HepG2 (cell line): ENCODE measurements at regions not wholly inside any gene's neighbourhood (a gene's known extent, or its start where the extent isn't known, plus 50 kb on each side); places are given as distances from the start of the nearest gene placed in this dataset.
A peak's percentile ranks its signal among the peaks of the same experiment; 100 is the strongest.

ENCODE experiments used
- ATF4 ChIP-seq, 2 experiments: fragments of 450-650 bp in 1 of 2; sonication (generic) in 1 of 2; formaldehyde crosslinking; IDR thresholded peaks; 2 replicates each; pipeline versions ENCODE4 v1.5.0 to v1.8.0; 2020 to 2022; ENCODE audit warnings: mild to moderate bottlenecking in 1 of 2, missing genetic modification reagents in 1 of 2
- EP300 ChIP-seq, 3 experiments: sonication (generic) in 1 of 3; formaldehyde crosslinking in 1 of 3; IDR thresholded peaks; 2 replicates each; pipeline versions ENCODE4 v1.5.1 to v1.6.1; 2011 to 2020; ENCODE audit warnings: low read depth in 2 of 3, low read length in 2 of 3, borderline replicate concordance in 1 of 3, improper control_type of control experiment in 1 of 3, mild to moderate bottlenecking in 1 of 3, missing genetic modification reagents in 1 of 3, moderate library complexity in 1 of 3
- MIXL1 ChIP-seq: IDR thresholded peaks from 2 replicates; pipeline ENCODE4 v1.6.1; 2016
- NFKBIZ ChIP-seq: IDR thresholded peaks from 2 replicates; pipeline ENCODE4 v1.6.1; 2018; ENCODE audit warnings: missing genetic modification reagents, missing compliant biosample characterization
- PAXIP1 ChIP-seq: sonication (generic); formaldehyde crosslinking; conservative IDR thresholded peaks from 2 replicates; pipeline ENCODE4 v1.4.0; 2020; ENCODE audit warnings: mild to moderate bottlenecking, missing genetic modification reagents, moderate library complexity
- PHB2 ChIP-seq: fragments of 450-650 bp; IDR thresholded peaks from 2 replicates; pipeline ENCODE4 v1.6.1; 2018; ENCODE audit not compliant: partially characterized antibody
- SIX1 ChIP-seq: sonication (generic); formaldehyde crosslinking; IDR thresholded peaks from 2 replicates; pipeline ENCODE4 v1.4.0; 2020; ENCODE audit warnings: missing genetic modification reagents, borderline replicate concordance
- ZBTB2 ChIP-seq: sonication (generic); formaldehyde crosslinking; IDR thresholded peaks from 2 replicates; pipeline ENCODE4 v1.8.0; 2022; ENCODE audit warnings: low read depth, missing genetic modification reagents
- ZFP37 ChIP-seq: sonication (generic); formaldehyde crosslinking; IDR thresholded peaks from 2 replicates; pipeline ENCODE4 v1.4.0; 2020; ENCODE audit warnings: missing genetic modification reagents, borderline replicate concordance
- ZNF142 ChIP-seq: sonication (generic); formaldehyde crosslinking; IDR thresholded peaks from 2 replicates; pipeline ENCODE4 v1.4.0; 2020; ENCODE audit warnings: missing genetic modification reagents
- ZNF232 ChIP-seq: sonication (generic); formaldehyde crosslinking; IDR thresholded peaks from 2 replicates; pipeline ENCODE4 v1.4.0; 2020; ENCODE audit warnings: missing genetic modification reagents, borderline replicate concordance
- ZNF878 ChIP-seq: sonication (generic); formaldehyde crosslinking; IDR thresholded peaks from 2 replicates; pipeline ENCODE4 v1.8.1; 2023; ENCODE audit warnings: mild to moderate bottlenecking, missing genetic modification reagents, moderate library complexity
- TF ChIP-seq, protein P1 (sequence below): sonication (generic); formaldehyde crosslinking; IDR thresholded peaks from 2 replicates; pipeline ENCODE4 v1.5.1; 2020; ENCODE audit warnings: missing genetic modification reagents, mild to moderate bottlenecking, borderline replicate concordance

- TF ChIP-seq SIX1 (CRISPR knock-in tag) = peak; percentile 14; the same call in 1 of the 2 replicates
- TF ChIP-seq ZNF232 = no peak
- no peak for TF ChIP-seq ZFP37 (CRISPR knock-in tag)
- 0 out of 4 replicates have a peak, but pooled peaks of 1 of the 2 experiments have one; percentile 26 for TF ChIP-seq ATF4 (CRISPR knock-in tag; IDR thresholded peaks at IDR 0.05)
- peak; percentile 64 to 98 for TF ChIP-seq EP300 (IDR thresholded peaks at IDR 0.05; ENCODE audit: low read depth in 2 of 2, low read length in 2 of 2)
- TF ChIP-seq EP300 (CRISPR knock-in tag; IDR thresholded peaks at IDR 0.05; ENCODE audit: borderline replicate concordance) = peak; percentile 84
- peak; percentile 92 for TF ChIP-seq PAXIP1
- TF ChIP-seq ZBTB2 (CRISPR knock-in tag) = no peak
- TF ChIP-seq MIXL1 (CRISPR knock-in tag) = peak; percentile 59
- TF ChIP-seq NFKBIZ (CRISPR knock-in tag) = peak; percentile 54; the same call in 1 of the 2 replicates
- TF ChIP-seq ZNF142 = 0 out of 2 replicates have a peak, but pooled peaks have one; percentile 8
- TF ChIP-seq, protein P1, sequence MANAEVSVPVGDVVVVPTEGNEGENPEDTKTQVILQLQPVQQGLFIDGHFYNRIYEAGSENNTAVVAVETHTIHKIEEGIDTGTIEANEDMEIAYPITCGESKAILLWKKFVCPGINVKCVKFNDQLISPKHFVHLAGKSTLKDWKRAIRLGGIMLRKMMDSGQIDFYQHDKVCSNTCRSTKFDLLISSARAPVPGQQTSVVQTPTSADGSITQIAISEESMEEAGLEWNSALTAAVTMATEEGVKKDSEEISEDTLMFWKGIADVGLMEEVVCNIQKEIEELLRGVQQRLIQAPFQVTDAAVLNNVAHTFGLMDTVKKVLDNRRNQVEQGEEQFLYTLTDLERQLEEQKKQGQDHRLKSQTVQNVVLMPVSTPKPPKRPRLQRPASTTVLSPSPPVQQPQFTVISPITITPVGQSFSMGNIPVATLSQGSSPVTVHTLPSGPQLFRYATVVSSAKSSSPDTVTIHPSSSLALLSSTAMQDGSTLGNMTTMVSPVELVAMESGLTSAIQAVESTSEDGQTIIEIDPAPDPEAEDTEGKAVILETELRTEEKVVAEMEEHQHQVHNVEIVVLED (CRISPR knock-in tag) = no peak
- TF ChIP-seq PHB2 = no peak
- 0 out of 2 replicates have a peak, but pooled peaks have one; percentile 26 for TF ChIP-seq ZNF878
These were observed 143.5 kb upstream of the TRIM24 start (continued) for GRCh38 chr7:138316421-138317043.
